ENCODE measurements at regions not wholly inside any gene's neighbourhood (a gene's known extent, or its start where the extent isn't known, plus 50 kb on each side); places are given as distances from the start of the nearest gene placed in this dataset.
"Not testable (repeated sequence)": the region's sequence is repeated elsewhere in the genome, so short reads cannot be mapped to it uniquely, and the experiment has no call there.

- no peaks in the 10 kb centered on the region for H3K36me3 ChIP-seq (ENCODE audit: control insufficient read depth, insufficient read depth, low read length)
- no peak for DNase-seq (ENCODE audit: low read depth)
- no peaks in the 10 kb centered on the region for H3K27me3 ChIP-seq (ENCODE audit: control insufficient read depth, insufficient read depth, low read length)
- TF ChIP-seq, protein P1, sequence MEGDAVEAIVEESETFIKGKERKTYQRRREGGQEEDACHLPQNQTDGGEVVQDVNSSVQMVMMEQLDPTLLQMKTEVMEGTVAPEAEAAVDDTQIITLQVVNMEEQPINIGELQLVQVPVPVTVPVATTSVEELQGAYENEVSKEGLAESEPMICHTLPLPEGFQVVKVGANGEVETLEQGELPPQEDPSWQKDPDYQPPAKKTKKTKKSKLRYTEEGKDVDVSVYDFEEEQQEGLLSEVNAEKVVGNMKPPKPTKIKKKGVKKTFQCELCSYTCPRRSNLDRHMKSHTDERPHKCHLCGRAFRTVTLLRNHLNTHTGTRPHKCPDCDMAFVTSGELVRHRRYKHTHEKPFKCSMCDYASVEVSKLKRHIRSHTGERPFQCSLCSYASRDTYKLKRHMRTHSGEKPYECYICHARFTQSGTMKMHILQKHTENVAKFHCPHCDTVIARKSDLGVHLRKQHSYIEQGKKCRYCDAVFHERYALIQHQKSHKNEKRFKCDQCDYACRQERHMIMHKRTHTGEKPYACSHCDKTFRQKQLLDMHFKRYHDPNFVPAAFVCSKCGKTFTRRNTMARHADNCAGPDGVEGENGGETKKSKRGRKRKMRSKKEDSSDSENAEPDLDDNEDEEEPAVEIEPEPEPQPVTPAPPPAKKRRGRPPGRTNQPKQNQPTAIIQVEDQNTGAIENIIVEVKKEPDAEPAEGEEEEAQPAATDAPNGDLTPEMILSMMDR (IDR thresholded peaks at IDR 0.05; ENCODE audit: insufficient read depth, low read length, poor library complexity, severe bottlenecking), result no peak
- H3K4me3 ChIP-seq (ENCODE audit: low read depth, low read length), result no peak overlapping the region
Measured at GRCh38 chrX:40949071-40949470, 136.2 kb upstream of the USP9X start.

DNA sequence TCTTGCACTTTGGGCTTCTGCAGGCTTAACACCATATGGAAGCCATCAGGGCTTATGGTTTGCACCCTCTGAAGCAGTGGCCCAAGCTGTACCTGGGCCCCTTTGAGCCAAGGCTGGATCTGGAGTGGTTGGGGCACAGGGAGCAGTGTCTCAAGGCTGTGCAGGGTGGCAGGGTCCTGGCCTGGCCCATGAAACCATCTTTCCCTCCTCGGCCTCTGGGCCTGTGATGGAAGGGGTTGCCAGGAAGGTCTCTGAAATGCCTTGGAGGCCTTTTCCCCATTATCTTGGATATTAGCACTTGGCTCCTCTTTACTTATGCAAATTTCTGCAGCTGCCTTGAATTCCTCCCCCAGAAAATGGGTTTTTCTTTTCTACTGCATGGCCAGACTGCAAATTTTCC lies 134.7 kb upstream of the USP9X start:
- no peak overlapping the region for H3K4me3 ChIP-seq (ENCODE audit: low read depth, low read length)
- no peaks in the 10 kb centered on the region for H3K27me3 ChIP-seq (ENCODE audit: control insufficient read depth, insufficient read depth, low read length)
- H3K36me3 ChIP-seq (ENCODE audit: control insufficient read depth, insufficient read depth, low read length), result no peaks in the 10 kb centered on the region
- TF ChIP-seq, protein P1 (IDR thresholded peaks at IDR 0.05; ENCODE audit: insufficient read depth, low read length, poor library complexity, severe bottlenecking), result no peak
- DNase-seq (ENCODE audit: low read depth), result no peak

DNA sequence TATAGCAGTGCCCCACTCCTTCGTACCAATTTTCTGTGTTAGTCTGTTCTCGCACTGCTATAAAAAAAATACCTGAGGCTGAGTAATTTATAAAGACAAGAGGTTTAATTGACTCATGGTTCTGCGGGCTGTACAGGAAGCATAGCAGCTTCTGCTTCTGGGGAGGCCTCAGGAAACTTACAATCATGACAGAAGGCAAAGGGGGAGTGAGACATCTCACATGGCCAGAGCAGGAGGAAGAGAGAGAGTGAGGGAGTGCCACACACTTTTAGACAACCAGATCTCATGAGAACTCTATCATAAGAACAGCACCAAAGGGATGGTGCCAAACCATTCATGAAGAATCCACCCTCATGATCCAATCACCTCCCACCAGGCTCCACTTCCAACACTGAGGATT lies 133.8 kb upstream of the USP9X start:
- not testable (repeated sequence) for H3K27me3 ChIP-seq (ENCODE audit: control insufficient read depth, insufficient read depth, low read length); H3K36me3 ChIP-seq (ENCODE audit: control insufficient read depth, insufficient read depth, low read length); DNase-seq (ENCODE audit: low read depth); H3K4me3 ChIP-seq (ENCODE audit: low read depth, low read length)

DNA sequence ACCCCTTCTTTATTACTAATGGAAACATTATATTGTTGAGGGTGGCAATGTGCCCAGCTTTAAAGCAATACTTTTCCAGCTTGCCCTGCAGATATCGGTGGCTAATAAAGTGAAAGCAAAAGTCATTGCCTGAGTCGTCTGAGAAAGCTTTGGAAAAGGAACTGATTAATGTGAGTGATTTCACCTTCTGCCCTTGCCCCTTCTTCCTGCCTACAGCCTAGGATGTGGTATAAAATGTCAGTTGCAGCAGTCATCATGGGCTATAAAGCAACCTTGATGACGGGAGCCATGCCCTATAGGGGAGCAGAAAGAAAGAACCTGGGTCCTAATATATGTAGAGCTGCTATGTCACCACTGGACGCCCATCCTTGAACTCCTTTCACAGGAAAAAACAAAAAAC lies 132.4 kb upstream of the USP9X start:
- Histone ChIP-seq H3K4me3 (ENCODE audit: low read depth, low read length) (no peak overlapping the region), H3K27me3 (ENCODE audit: control insufficient read depth, insufficient read depth, low read length) (no peaks in the 10 kb centered on the region), H3K36me3 (ENCODE audit: control insufficient read depth, insufficient read depth, low read length) (no peaks in the 10 kb centered on the region)
- TF ChIP-seq, protein P1 (IDR thresholded peaks at IDR 0.05; ENCODE audit: insufficient read depth, low read length, poor library complexity, severe bottlenecking), result no peak
- DNase-seq (ENCODE audit: low read depth), result no peak

DNA sequence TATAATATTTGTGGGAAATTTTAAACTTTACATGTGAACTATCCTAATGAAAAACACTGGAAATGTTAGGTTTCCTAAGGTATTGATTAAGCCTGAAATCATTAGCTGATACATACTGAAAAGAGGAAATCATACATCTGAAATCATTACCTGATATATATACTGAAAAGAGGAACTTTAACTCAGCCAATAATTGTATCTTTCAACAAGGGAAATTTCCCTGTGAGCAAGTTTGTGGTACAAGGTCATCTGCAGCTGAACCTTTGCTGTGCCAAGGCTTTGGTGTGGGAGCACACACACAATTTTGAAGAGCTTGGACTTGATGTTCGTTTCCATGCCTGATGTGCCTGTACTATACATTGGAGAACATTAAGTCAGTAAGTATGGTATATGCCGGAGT lies 131.9 kb upstream of the USP9X start:
- Histone ChIP-seq H3K4me3 (ENCODE audit: low read depth, low read length) (no peak overlapping the region), H3K36me3 (ENCODE audit: control insufficient read depth, insufficient read depth, low read length) (no peaks in the 10 kb centered on the region), H3K27me3 (ENCODE audit: control insufficient read depth, insufficient read depth, low read length) (no peaks in the 10 kb centered on the region)
- no peak for DNase-seq (ENCODE audit: low read depth)
- TF ChIP-seq, protein P1 (IDR thresholded peaks at IDR 0.05; ENCODE audit: insufficient read depth, low read length, poor library complexity, severe bottlenecking), result no peak

- Histone ChIP-seq H3K27me3 (ENCODE audit: control insufficient read depth, insufficient read depth, low read length) (no peaks in the 10 kb centered on the region), H3K36me3 (ENCODE audit: control insufficient read depth, insufficient read depth, low read length) (no peaks in the 10 kb centered on the region), H3K4me3 (ENCODE audit: low read depth, low read length) (no peak overlapping the region)
- DNase-seq (ENCODE audit: low read depth), result no peak
- TF ChIP-seq, protein P1 (IDR thresholded peaks at IDR 0.05; ENCODE audit: insufficient read depth, low read length, poor library complexity, severe bottlenecking), result no peak
Measured at GRCh38 chrX:40960041-40960440, 125.2 kb upstream of the USP9X start.
